HG03280 (cell line): ENCODE measurements at regions not wholly inside any gene's neighbourhood (a gene's known extent, or its start where the extent isn't known, plus 50 kb on each side); places are given as distances from the start of the nearest gene placed in this dataset.

ENCODE experiments used
- ATAC-seq: cut with Tn5 transposase; IDR thresholded peaks from one replicate; pipeline ENCODE4 v1.9.1; 2021; ENCODE audit warnings: mild to moderate bottlenecking, moderate library complexity; ENCODE audit not compliant: unreplicated experiment

DNA sequence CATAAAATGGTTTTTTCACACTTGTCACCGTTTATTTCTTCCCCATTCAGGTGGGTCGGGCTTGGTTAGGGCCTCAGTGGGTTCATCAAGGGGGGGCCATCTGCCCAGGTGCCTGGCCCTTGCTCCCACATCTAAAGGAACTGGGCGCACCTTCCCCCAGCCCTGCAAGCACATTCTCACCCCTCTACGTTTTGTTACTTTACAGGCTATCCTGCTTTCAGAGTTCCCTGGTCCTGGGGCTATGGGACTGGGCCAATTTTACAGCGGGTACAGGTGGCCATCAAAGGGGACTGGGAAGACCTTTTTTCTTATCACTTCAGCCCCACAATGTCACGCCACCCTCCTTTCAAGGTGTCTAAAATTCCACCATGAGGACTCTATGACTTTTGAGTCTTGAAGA lies 71.8 kb upstream of the HAAO start:
- ATAC-seq = no peak

GRCh38 chr2:42863751-42864150 lies 71.4 kb upstream of the HAAO start:
- ATAC-seq = no peak

DNA sequence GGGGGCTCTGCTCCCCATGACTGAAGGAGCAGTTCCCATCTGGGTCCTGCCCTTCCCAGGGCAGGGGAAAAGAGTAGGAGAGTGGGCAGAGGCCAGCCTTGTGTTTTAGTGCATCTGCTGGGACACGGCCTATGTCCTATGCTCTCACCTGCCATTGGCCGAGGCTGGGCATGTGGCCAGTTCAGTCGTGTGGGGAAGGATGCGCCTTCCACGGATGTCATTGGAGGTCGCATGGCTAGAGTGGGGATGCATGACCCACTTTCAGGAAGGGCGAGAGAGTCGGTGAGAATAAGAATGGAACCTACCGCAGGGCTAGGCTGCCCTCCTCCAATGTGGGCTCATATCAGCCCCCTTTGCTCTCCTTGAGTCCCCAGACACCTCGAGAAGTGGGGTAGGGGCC lies 70.9 kb upstream of the HAAO start:
- ATAC-seq = no peak

DNA sequence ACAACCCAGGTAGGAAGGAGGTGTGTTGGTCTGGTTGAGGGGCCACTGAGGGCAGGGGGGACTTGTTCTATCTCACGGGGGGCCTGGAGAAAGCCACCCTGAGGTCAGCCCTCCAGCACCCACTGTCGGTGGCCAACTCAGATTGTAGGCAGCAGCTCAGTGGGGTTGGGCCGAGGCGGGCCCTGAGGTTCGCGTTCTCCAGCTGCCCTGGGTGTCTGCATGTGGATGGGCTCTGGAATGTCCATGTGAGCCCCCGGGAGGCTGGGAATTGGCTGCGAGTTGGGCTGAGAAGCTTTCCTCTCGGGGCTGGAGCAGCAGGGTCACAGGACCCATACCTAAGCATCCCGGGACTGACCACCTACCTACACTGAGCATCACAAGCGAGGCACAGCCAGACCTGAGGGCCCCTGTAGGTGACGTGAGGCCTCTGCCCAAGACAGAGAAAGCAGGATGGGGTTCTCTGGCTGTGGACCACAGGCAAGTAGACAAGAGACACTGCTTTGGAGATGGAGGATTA lies 70.3 kb upstream of the HAAO start:
- no peak for ATAC-seq

GRCh38 chr2:42861321-42861720 lies 68.9 kb upstream of the HAAO start:
- ATAC-seq = no peak

DNA sequence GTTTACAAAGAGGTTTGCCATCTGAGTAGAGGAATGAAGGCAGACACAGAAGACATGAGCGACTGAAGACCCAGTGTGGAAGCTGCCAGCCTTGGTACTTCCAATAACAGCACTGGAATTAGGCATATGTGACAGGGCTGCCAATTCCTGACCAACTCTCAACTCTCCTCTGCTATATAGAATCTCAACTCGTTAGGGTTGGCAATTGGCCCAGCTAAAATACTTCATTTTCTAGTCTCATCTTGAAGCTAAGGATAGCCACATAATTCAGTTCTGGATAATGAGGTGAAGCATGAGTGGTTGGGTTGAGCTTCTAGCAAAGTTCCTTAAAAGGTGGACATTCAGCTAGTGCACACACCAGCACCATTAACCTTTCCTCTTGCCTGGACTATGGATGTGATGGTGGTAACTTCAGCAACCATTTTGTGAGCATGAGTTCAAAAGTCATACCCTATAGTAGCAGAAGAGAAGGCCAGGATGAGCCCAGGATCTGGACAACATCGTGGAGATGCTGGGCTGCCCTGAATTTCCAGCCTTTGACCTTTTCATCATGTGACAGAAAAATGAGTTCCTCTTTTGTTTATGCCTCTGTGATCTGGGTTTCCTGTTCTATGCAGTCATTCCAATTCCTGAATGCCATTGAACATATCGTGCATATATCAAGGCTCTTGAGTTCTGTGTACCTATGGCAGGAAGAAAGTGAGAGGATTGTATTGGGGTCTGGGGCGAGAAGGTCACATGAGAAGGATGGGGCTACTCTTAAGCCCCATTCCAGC lies 68.1 kb upstream of the HAAO start:
- no peak for ATAC-seq

DNA sequence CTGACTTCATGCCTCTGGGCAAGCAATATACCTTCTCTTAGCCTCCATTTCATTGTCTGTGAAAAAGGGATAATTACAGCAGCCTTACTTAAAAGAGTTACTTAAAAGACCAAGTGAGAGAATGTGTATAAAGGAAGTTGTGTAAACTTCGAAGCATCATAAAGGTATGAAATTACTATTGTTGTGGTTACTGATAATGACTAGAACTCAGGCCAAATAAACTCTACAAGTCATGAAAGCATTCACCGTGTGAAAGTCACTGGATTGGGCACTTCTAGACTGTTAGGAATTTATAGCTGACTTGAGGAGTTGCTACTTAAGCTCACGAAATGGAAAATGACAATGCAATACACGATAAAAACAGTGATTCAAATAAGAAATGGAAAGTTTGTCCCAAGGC lies 67.4 kb upstream of the HAAO start:
- ATAC-seq = no peak

GRCh38 chr2:42859006-42859552 lies 66.7 kb upstream of the HAAO start:
- ATAC-seq = no peak

DNA sequence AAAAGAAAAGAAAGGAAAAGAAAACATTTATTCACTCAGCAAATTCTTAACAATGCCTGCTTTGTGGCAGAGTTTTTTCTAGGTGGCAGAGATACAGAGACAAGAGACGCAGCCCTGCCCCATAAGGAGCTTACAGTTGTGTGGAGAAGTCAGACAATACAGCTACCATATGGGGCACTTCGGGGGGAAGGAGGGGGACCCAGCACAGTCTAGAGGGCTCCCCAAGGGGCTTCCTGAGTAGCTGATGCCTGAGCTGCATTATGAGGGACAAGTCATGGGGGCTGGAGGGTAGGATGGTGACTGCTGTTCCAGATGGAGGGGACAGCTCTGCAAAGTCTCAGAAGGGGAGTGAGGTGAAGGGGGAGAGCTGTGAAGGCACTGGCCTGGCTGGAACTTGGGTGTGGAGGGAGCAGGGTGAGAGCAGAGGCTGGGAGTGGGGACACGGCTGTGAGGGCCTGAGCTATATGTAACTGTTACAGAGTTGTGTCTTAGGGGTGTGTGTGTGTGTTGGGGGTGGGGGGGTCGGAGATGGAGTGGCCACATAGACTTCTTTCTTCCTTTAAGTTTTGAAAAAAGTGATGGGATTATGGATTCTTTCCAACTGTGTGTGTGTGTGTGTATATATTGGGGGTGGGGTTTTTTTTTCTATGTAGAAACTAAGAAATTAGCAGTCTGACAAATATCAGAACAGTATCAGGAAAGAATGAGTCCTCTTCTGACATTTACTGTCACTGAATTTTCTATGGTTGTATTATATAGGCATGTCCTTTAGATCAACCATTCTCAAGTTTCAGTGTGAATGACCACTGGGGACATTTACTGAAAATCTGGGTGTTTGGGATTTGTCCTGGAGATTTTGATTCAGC lies 66.0 kb upstream of the HAAO start:
- no peak for ATAC-seq

DNA sequence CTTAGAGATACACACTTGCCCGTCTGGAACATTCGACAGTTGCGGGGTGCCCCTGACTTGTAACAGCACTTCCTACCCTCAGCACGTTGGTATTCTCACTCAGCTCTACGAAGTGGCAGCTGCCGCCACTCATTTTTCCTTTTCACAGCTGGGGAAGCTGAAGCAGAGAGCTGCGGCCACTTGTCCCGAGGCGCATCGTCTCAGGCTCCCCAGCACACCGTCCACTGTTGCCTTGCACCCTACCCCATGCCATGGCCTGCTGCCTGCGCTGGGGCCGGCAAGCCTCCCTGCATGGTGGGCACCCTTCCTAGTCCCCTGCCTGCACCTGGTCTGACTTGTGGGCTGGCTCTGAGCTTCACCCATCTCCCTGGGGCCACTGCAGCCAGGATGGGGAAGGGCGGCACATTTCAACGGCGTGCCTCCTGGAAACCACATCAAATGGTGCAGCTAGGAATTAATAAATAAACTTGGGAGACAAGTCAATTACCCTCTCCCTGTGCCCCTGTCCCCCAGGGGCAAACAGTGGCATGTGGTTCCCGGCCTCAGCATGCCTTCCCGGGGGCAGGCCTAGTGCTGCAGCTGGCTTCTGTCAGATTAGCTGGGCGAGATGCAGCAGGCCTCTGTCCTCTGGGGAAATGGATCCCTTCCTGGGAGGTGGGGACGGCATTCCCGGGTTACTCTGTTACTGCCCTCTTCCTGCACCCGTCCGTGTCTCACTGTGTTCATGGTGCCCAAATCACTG lies 64.7 kb upstream of the HAAO start:
- ATAC-seq = no peak

DNA sequence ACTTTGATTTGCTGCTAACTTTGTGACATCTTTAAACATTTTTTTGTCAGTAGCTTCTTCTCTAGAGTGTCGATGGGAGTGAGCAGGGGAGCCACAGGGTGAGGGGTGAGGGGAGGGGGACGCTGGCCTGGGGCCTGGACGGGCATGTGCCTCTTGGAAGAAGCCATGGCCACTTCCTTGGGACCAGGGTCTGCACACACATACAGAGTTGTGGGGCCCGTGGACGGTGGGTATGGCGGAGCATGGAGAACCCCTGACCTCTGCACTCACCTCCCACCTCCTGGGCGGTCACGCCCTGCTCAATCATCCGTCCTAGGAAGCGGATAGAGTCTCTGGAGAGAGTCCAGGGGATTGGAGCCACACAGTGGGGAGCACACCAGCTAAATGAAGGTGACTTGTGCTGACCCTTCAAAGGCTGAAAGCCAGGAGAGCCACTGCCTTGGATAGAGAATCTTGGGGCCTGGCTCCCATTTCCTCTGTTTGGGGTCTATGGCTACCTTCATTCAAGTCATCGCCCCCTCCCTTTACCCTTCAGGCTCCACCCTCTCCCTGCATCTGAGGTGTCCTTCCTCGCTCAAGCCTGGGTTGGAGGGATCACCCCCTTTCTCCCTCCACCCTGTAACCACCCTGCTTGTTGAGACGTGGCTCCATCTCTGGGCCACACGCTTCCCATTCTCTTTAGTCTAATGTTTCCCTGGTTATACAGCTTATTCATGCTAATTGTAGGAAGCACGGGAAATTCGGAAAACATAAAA lies 63.9 kb upstream of the HAAO start:
- no peak for ATAC-seq

DNA sequence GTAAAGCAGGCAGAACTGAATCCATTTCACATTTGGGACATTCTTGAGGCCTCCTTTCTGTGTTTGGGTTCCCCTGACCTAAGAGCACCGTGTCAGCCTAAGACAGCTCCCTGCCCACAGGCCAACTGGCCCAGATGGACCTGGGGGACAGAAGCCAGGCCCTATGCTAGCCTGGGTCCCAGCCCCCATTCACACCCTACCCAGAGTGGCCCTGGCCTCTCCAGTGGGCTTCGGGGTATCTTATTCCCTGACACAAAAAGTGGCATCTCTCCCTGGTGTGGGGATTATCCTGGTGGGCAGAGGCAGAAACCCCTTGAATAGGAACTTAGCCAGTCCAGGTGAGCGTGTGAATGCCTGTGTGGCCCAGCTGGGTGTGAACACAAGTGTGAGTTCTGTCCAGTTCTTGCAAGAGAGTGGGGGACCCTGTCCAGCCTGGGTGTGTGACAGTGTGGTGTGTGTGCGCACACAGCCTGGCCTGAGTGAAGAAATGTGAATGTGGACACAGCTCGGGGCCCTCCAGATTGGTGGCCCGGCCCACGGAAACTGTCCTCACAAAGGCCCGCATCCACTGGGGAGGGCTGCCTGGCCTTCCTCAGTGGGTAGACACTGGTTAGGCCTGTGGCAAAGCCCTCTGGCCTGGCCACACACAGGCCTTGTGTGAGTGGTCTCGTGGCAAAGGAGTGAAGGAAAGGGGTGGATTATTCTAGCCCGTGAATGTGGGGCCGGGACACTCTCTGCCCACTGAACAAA lies 63.0 kb upstream of the HAAO start:
- ATAC-seq = no peak

- no peak for ATAC-seq
These were observed 61.9 kb upstream of the HAAO start for GRCh38 chr2:42854207-42854818.

- ATAC-seq = no peak
These were observed 61.3 kb upstream of the HAAO start for GRCh38 chr2:42853549-42854206.

DNA sequence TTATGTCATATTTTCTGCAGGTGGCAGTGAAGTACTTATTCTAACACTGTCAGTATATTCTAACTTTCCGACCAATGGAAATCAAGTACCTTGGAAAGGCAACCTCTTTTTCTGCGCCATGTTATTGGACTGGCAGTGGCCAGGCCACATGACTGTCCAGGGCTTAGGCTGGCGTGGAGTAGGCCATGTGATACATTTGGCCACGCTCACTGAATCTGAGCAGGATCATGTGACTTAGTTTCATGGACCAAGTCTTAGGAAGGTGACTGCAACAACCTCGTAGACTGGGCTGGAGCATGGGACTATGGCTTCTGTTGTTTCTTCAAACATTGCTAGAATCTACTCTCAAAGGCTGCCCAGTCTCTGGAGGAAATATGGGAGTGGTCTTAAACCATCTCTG lies 60.4 kb upstream of the HAAO start:
- ATAC-seq = no peak

DNA sequence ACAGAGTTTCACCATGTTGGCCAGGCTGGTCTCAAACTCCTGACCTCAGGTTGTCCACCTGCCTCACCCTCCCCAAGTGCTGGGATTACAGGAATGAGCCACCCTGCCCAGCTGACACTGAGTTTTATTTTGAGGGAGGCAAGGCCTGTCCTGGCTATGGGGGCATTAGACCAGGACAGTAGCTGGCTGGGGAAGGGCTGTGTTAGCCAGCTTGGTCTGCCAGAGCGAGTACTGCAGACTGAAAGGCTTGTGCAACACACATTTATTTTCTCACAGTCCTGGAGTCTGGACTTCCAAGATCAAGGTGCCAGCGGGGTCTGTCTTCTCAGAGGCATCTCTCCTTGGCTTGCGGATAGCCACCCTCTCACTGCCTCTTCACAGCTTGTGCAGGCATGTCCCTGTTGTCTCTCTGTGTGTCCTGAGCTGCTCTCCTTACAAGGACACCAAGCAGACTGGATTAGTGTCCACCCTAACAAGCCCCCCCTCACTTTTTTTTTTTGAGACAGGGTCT lies 59.4 kb upstream of the HAAO start:
- no peak for ATAC-seq

GRCh38 chr2:42851186-42851585 lies 58.8 kb upstream of the HAAO start:
- ATAC-seq = no peak

DNA sequence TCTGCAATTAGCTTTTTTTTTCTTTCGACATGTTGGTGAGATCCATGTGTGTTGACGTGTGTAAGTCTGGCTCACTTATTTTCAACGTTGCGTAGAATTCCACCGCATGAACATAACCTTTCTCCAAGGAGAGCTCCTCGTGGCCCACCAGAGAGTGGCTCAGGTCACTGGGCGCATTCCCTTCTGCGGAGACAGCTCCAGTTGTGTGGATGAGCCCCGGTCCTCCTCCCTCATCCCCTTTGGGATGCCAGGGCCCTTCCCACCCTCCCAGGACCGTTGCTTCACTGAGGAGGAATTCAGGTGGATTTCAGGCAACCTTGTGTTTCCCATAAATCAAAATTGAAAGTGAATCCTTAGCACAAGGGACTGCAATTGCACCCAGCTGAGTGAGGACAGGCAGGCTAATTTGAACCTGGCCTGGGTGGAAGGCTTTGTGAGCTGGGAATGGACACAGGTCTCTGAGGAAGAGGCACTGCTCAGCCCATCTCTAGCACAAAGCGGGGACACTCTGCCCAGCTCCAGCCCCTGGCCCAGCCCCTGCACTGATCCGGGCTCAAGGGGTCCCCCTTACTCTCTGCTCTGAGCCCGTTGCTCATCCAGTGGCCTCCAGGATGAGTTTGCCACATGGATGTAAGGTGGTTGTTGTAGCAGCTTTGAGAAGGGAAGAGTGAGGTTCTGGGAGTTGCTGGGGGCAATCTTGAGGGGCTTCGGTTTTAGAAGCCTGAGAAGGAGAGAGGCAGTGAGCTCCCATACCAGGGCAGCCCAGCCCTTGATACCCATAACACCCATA lies 57.8 kb upstream of the HAAO start:
- no peak for ATAC-seq
